GM21381 (cell line): ENCODE measurements at regions not wholly inside any gene's neighbourhood (a gene's known extent, or its start where the extent isn't known, plus 50 kb on each side); places are given as distances from the start of the nearest gene placed in this dataset.

ENCODE experiments used
- ATAC-seq: cut with Tn5 transposase; IDR thresholded peaks from one replicate; pipeline ENCODE4 v1.9.1; 2021; ENCODE audit warnings: mild to moderate bottlenecking, moderate library complexity; ENCODE audit not compliant: unreplicated experiment

- ATAC-seq: no peak
Observed at GRCh38 chr5:62001640-62002039, 304.4 kb upstream of the KIF2A start.

DNA sequence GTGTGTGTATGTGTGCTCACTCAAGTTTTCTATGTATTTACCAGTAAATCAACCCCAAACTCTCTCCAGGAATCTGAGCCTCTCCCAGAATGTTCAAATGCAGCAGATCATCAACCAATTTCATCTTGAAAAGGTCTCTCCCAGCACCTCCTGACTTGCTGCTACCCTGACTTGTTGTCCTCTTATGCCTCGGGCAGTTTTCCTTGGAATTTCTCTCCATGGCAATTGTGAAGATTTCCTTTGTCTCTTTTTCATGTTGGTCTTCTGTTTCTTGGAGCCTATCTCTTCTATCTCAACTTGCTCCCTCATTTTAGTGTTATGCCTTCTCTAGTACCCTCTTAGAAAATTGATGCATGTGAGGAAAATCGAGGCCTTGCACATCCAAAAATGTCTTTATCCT, 303.6 kb upstream of the KIF2A start:
- ATAC-seq: no peak

- no peak for ATAC-seq
Observed at GRCh38 chr5:62005551-62005950, 300.5 kb upstream of the KIF2A start.

GRCh38 chr5:62007457-62007856, 298.5 kb upstream of the KIF2A start:
- no peak for ATAC-seq

- no peak for ATAC-seq
Observed at GRCh38 chr5:62011089-62011664, 294.8 kb upstream of the KIF2A start.

DNA sequence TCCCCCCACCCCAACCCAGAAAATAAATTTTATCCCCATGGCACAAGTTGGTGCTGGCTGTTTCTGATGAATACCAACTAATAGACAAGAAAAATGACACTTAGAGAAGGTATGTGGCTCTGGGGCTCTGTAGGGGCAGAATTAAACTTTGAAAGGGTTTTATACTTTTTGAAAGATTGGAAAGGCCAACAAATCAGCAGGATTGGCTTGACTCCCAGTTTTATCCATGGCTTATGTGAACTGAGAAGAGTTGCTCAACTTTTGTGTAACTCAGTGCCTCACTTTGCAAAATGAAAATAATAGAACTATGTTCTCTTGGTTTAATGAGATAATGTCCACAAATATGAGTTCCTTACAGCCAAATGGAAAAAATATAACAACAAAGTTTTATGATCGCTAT, 288.9 kb upstream of the KIF2A start:
- ATAC-seq: no peak

- ATAC-seq: no peak
Observed at GRCh38 chr5:62029303-62029702, 276.7 kb upstream of the KIF2A start.

DNA sequence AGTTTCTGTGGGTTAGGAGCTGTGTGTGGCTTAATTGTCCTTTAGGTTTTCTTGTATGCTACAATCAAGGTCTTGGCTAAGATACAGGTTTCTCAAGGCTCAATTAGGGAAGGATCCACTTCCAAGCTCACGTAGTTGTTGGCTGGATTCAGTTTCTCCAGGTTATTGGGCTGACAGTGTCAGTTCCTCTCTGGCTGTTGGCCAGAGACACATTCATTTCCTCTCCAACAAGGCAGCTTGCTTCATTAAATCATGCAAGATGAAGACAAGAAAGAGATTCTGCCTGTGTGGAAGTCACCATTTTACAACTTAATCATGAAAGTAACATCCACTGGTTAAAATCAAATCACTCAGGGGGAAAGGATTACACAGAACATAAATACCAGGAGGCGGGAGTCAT, 275.7 kb upstream of the KIF2A start:
- ATAC-seq: no peak

DNA sequence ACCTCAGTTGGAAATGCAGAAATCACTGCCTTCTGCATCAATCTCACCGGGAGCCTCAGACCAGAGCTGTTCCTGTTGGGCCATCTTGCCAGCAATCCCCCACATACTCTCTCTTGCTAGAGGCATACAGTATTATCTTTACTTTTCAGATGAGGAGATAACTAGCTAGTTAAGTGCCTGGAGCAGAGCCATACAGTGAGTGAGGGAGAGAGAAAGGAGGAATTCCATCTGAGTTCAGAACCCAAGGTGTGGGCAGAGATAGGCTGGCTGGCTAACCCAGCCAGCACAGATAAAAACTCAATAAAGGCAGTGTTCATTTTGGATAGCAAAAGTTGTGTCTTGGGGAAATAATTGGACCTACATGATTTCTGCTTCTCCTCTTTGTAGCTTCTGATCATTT, 268.0 kb upstream of the KIF2A start:
- no peak for ATAC-seq

GRCh38 chr5:62041156-62041756, 264.8 kb upstream of the KIF2A start:
- ATAC-seq: no peak

- no peak for ATAC-seq
Observed at GRCh38 chr5:62042007-62042406, 264.0 kb upstream of the KIF2A start.

DNA sequence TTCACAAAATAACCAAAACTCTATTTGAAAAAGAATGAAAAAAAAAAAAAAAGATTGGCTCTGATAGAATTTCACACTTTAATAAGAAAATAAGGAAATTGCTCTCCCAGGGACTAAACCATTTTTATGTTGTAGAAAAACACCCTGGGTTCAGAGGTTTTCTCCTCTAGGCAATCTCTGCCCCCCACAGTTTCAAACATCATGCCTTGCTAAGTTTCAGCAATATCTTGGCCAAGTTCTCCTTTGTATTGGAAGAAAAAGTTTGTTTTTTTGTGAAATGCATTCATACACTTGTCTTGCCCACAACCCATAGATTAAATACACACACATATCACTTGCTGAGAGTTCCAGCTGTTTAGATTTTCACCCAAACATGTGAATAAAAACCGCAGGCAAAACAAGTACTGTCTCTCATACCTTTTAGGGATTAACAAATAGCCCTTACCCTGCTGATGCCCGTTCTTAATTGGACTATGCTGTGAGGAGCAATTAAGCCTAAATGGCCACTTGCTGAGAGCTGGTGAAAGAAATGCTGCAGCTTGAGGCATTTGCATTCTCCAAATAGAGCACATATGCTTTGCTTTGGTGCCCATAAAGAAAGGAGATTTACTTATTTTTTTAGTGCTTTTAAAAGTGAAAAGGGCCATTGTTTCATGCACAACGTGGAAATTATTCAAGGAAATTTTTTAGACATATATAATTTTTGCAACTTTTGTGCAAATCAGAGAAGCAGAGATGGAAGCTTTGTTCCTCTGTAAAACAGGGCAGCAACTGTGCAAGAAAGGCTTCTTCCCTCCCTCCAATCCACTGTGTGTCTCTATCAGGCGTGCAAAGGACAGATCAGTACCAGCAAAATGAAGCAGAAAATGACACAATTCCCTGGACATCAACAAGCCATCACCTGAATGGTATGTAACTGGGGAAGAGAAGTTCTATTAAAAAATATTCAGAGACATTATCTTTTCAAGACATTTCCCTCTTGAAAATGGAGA, 262.4 kb upstream of the KIF2A start:
- no peak for ATAC-seq

- no peak for ATAC-seq
Observed at GRCh38 chr5:62044989-62045388, 261.0 kb upstream of the KIF2A start.

DNA sequence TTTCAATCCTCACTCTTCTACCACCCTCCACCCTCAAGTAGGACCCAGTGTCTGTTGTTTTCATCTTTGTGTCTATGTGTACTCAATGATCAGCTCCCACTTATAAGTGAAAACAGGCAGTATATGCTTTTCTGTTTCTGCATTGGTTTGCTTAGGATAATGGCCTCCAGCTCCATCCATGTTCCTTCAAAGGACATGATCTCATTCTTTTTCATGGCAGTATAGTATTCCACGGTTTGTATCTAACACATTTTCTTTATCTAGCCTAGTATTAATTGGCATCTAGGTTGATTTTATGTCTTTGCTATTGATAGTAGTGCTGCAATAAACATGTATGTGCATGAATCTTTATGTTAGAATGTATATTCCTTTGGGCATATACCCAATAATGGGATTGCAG, 259.8 kb upstream of the KIF2A start:
- no peak for ATAC-seq

DNA sequence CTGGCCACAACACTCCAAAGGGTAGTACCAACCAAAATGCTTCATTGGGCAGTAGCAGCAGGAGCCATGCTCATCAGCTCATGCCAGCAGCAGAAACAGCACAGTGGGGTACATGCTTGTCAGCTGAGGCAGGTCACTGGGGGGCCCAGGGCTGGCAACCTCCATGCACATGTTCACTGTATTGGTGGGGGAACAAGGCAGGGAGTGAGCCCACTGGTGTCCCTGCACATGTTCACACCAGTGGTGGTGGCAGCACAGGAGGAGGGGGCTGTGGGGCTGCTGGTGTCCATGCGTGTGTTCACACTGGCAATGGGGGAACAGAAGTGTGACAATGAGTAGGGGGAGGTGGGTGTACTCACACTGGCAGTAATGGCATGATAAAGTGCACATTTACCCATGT, 254.3 kb upstream of the KIF2A start:
- ATAC-seq: no peak

DNA sequence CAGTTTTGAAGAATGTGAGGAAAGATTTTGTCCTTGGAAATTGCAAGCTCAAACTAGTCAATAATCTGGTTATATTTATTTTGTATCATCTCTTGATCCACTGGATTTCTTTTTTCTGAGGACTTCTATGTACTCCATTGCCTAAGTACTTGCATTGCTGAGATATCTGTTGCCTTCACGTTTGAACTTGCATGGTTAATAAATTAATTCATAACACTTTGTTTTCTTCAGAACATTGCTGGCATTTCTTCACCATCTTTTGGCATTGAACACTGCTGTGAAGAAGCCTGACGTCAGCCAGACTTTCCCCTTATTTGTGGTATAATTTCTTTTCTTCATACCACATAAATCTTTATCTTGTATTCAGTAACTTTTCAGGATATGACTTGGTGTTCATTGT, 246.0 kb upstream of the KIF2A start:
- no peak for ATAC-seq

- ATAC-seq: no peak
Observed at GRCh38 chr5:62065050-62065449, 241.0 kb upstream of the KIF2A start.

GRCh38 chr5:62066761-62067277, 239.2 kb upstream of the KIF2A start:
- ATAC-seq: no peak

GRCh38 chr5:62068554-62068953, 237.5 kb upstream of the KIF2A start:
- no peak for ATAC-seq

- ATAC-seq: no peak
Observed at GRCh38 chr5:62077387-62077786, 228.6 kb upstream of the KIF2A start.

- ATAC-seq: no peak
Observed at GRCh38 chr5:62077823-62078550, 228.0 kb upstream of the KIF2A start.
